Smooth muscle cell (in vitro differentiated cells): ENCODE measurements at regions not wholly inside any gene's neighbourhood (a gene's known extent, or its start where the extent isn't known, plus 50 kb on each side); places are given as distances from the start of the nearest gene placed in this dataset.

ENCODE experiments used
- DNase-seq: peaks from one replicate; lab custom pipeline; 2025; ENCODE audit not compliant: unreplicated experiment; lab: John Stamatoyannopoulos, UW
- H2AFZ ChIP-seq: fragments of 200-600 bp; sonication (generic); 2 replicates; pipeline ENCODE4 v1.6.0; 2016; ENCODE audit warnings: antibody characterized with exemption, low read depth, mild to moderate bottlenecking
- H3F3A ChIP-seq: fragments of 200-600 bp; sonication (generic); 2 replicates; pipeline ENCODE4 v1.6.0; 2017; ENCODE audit warnings: antibody characterized with exemption, low read depth
- H3K27ac ChIP-seq: fragments of 200-600 bp; sonication (generic); 2 replicates; pipeline ENCODE4 v1.5.1; 2016; ENCODE audit warnings: low read depth, mild to moderate bottlenecking
- H3K27me3 ChIP-seq: fragments of 200-600 bp; sonication (generic); 2 replicates; pipeline ENCODE4 v1.6.1; 2016; ENCODE audit warnings: low read depth, mild to moderate bottlenecking
- H3K36me3 ChIP-seq: fragments of 200-600 bp; sonication (generic); 2 replicates; pipeline ENCODE4 v1.5.1; 2016; ENCODE audit warnings: low read depth
- H3K4me1 ChIP-seq: fragments of 200-600 bp; sonication (generic); 2 replicates; pipeline ENCODE4 v1.5.1; 2016; ENCODE audit warnings: low read depth
- H3K4me2 ChIP-seq: fragments of 200-600 bp; sonication (generic); 2 replicates; pipeline ENCODE4 v1.6.0; 2016; ENCODE audit warnings: mild to moderate bottlenecking
- H3K4me3 ChIP-seq: fragments of 200-600 bp; sonication (generic); 2 replicates; pipeline ENCODE4 v1.5.1; 2016; ENCODE audit warnings: mild to moderate bottlenecking
- H3K79me2 ChIP-seq: fragments of 200-600 bp; sonication (generic); 2 replicates; pipeline ENCODE4 v1.6.0; 2016; ENCODE audit warnings: low read depth, mild to moderate bottlenecking
- H3K9ac ChIP-seq: fragments of 200-600 bp; sonication (generic); 2 replicates; pipeline ENCODE4 v1.6.0; 2016; ENCODE audit warnings: low read depth
- H3K9me3 ChIP-seq: fragments of 200-600 bp; sonication (generic); replicated peaks from 2 replicates; pipeline ENCODE4 v1.5.1; 2016; ENCODE audit warnings: low read depth
- H4K20me1 ChIP-seq: fragments of 200-600 bp; sonication (generic); 2 replicates; pipeline ENCODE4 v1.6.0; 2016; ENCODE audit warnings: low read depth
- WGBS: methylation state at CpG from one replicate; pipeline ENCODE4 v1.1.7; 2016; ENCODE audit warnings: low lambda C conversion rate; 5-methylcytosine and 5-hydroxymethylcytosine counted together
- TF ChIP-seq, protein P1 (sequence below): fragments of 200-600 bp; sonication (generic); IDR thresholded peaks from 2 replicates; pipeline ENCODE4 v1.5.1; 2017; ENCODE audit warnings: borderline replicate concordance, mild to moderate bottlenecking, antibody characterized with exemption; ENCODE audit not compliant: insufficient read depth, poor library complexity, severe bottlenecking

- Histone ChIP-seq H2AFZ (no peak overlapping the region), H3K27me3 (no peaks in the 10 kb centered on the region), H3K27ac (peak overlapping the region; percentile 28), H4K20me1 (no peaks in the 10 kb centered on the region), H3K4me2 (no peak overlapping the region), H3K79me2 (no peaks in the 10 kb centered on the region), H3K9me3 (no peaks in the 10 kb centered on the region), H3K4me1 (no peaks in the 10 kb centered on the region), H3K4me3 (no peak overlapping the region), H3K36me3 (no peaks in the 10 kb centered on the region), H3K9ac (no peak overlapping the region), H3F3A (no peaks in the 10 kb centered on the region)
- 82% methylated on average over 5 of the region's 5 CpGs for whole genome bisulfite sequencing
- DNase-seq, result no peak
- TF ChIP-seq, protein P1, sequence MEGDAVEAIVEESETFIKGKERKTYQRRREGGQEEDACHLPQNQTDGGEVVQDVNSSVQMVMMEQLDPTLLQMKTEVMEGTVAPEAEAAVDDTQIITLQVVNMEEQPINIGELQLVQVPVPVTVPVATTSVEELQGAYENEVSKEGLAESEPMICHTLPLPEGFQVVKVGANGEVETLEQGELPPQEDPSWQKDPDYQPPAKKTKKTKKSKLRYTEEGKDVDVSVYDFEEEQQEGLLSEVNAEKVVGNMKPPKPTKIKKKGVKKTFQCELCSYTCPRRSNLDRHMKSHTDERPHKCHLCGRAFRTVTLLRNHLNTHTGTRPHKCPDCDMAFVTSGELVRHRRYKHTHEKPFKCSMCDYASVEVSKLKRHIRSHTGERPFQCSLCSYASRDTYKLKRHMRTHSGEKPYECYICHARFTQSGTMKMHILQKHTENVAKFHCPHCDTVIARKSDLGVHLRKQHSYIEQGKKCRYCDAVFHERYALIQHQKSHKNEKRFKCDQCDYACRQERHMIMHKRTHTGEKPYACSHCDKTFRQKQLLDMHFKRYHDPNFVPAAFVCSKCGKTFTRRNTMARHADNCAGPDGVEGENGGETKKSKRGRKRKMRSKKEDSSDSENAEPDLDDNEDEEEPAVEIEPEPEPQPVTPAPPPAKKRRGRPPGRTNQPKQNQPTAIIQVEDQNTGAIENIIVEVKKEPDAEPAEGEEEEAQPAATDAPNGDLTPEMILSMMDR, result no peak
These were observed 309.8 kb downstream of the KLF5 start for GRCh38 chr13:73368608-73369007.

- Histone ChIP-seq H3F3A (no peaks in the 10 kb centered on the region), H3K4me1 (no peaks in the 10 kb centered on the region), H3K79me2 (no peaks in the 10 kb centered on the region), H3K27me3 (no peaks in the 10 kb centered on the region), H3K9me3 (no peaks in the 10 kb centered on the region), H4K20me1 (no peaks in the 10 kb centered on the region), H3K9ac (no peak overlapping the region), H3K4me2 (no peak overlapping the region), H3K36me3 (no peaks in the 10 kb centered on the region), H3K27ac (no peak overlapping the region), H2AFZ (no peak overlapping the region), H3K4me3 (no peak overlapping the region)
- TF ChIP-seq, protein P1, result no peak
- DNase-seq, result no peak
- WGBS, result 84% methylated on average over 5 of the region's 5 CpGs
These were observed 309.1 kb downstream of the KLF5 start for GRCh38 chr13:73367886-73368285.

- no peak overlapping the region for H3K4me3 ChIP-seq
- no peaks in the 10 kb centered on the region for H3K36me3 ChIP-seq
- TF ChIP-seq, protein P1, result no peak
- no peaks in the 10 kb centered on the region for H3K27me3 ChIP-seq
- no peaks in the 10 kb centered on the region for H3K9me3 ChIP-seq
- H3F3A ChIP-seq, result no peaks in the 10 kb centered on the region
- no peak overlapping the region for H3K9ac ChIP-seq
- H4K20me1 ChIP-seq, result no peaks in the 10 kb centered on the region
- H2AFZ ChIP-seq, result no peak overlapping the region
- no peak overlapping the region for H3K27ac ChIP-seq
- WGBS, result 87% methylated on average over 3 of the region's 3 CpGs
- DNase-seq, result no peak
- H3K79me2 ChIP-seq, result no peaks in the 10 kb centered on the region
- no peak overlapping the region for H3K4me2 ChIP-seq
- no peaks in the 10 kb centered on the region for H3K4me1 ChIP-seq
These were observed 307.4 kb downstream of the KLF5 start for GRCh38 chr13:73366241-73366640.

GRCh38 chr13:73365681-73366080, 306.9 kb downstream of the KLF5 start:
- Histone ChIP-seq H3K36me3 (no peaks in the 10 kb centered on the region), H3K9ac (no peak overlapping the region), H3F3A (no peaks in the 10 kb centered on the region), H3K79me2 (no peaks in the 10 kb centered on the region), H3K4me2 (no peak overlapping the region), H2AFZ (no peak overlapping the region), H3K27me3 (no peaks in the 10 kb centered on the region), H3K4me3 (no peak overlapping the region), H3K27ac (no peak overlapping the region), H4K20me1 (no peaks in the 10 kb centered on the region), H3K9me3 (no peaks in the 10 kb centered on the region), H3K4me1 (no peaks in the 10 kb centered on the region)
- TF ChIP-seq, protein P1, result no peak
- no peak for DNase-seq
- WGBS, result 96% methylated on average over 4 of the region's 4 CpGs
